LNCaP clone FGC (cell line): ENCODE measurements at regions not wholly inside any gene's neighbourhood (a gene's known extent, or its start where the extent isn't known, plus 50 kb on each side); places are given as distances from the start of the nearest gene placed in this dataset.

Experiments used
- DNase-seq: peaks from one replicate; pipeline ENCODE4 v3.0.0-alpha.2; 2011; ENCODE audit warnings: low read depth
- H3K4me3 ChIP-seq: 2 replicates; pipeline ENCODE4 v1.5.1; 2011; ENCODE audit warnings: mild to moderate bottlenecking, low read depth, low read length, control low read depth
- TF ChIP-seq, protein P1 (sequence below): IDR thresholded peaks from 2 replicates; pipeline ENCODE4 v1.5.1; 2012; ENCODE audit warnings: mild to moderate bottlenecking; ENCODE audit not compliant: control insufficient read depth, insufficient read depth; ENCODE audit errors: extremely low read depth

DNA sequence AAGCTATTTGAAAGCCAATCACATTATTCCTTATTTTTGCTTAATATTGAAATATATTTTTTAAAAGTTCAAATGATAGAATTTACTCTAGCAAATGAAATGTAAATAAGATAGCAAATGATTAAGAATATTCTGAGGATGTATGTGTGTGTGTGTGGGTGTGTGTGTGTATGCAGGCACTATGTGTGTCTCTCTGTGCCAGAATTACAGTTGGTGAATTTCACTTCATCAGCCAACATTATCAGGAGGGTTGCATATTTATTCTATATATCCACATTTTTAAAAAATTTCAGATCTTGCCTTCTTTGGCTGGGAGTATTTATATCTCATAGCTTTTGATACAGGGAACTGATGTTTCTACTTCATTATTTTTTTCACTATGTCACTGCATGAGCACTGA lies 274.9 kb upstream of the SOX5 start:
- TF ChIP-seq, protein P1, sequence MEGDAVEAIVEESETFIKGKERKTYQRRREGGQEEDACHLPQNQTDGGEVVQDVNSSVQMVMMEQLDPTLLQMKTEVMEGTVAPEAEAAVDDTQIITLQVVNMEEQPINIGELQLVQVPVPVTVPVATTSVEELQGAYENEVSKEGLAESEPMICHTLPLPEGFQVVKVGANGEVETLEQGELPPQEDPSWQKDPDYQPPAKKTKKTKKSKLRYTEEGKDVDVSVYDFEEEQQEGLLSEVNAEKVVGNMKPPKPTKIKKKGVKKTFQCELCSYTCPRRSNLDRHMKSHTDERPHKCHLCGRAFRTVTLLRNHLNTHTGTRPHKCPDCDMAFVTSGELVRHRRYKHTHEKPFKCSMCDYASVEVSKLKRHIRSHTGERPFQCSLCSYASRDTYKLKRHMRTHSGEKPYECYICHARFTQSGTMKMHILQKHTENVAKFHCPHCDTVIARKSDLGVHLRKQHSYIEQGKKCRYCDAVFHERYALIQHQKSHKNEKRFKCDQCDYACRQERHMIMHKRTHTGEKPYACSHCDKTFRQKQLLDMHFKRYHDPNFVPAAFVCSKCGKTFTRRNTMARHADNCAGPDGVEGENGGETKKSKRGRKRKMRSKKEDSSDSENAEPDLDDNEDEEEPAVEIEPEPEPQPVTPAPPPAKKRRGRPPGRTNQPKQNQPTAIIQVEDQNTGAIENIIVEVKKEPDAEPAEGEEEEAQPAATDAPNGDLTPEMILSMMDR: no peak
- no peak for DNase-seq
- H3K4me3 ChIP-seq: no peak overlapping the region

- no peak for DNase-seq
- TF ChIP-seq, protein P1: no peak
- no peak overlapping the region for H3K4me3 ChIP-seq
These were observed 274.5 kb upstream of the SOX5 start for GRCh38 chr12:24223926-24224325.

DNA sequence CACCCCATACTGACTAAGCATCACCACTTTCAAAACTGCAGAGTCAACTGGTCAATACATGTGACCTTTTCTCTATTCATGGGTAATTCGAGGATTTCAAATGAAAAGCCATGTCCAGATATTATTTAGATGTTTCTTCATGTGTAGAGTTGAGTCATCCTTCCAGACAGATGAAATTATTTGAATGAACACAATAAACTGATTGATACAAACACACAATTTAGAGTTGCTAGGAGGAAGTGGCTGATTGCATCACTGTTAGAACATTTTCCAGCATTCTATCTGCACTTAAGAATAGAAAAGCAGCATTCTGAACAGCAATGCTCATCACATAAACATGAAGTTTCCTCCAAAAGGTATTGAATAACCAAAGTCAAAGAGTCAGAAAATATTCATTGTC lies 273.5 kb upstream of the SOX5 start:
- H3K4me3 ChIP-seq: no peak overlapping the region
- DNase-seq: no peak
- TF ChIP-seq, protein P1: no peak

GRCh38 chr12:24212496-24212895 lies 263.0 kb upstream of the SOX5 start:
- TF ChIP-seq, protein P1: no peak
- no peak overlapping the region for H3K4me3 ChIP-seq
- no peak for DNase-seq

DNA sequence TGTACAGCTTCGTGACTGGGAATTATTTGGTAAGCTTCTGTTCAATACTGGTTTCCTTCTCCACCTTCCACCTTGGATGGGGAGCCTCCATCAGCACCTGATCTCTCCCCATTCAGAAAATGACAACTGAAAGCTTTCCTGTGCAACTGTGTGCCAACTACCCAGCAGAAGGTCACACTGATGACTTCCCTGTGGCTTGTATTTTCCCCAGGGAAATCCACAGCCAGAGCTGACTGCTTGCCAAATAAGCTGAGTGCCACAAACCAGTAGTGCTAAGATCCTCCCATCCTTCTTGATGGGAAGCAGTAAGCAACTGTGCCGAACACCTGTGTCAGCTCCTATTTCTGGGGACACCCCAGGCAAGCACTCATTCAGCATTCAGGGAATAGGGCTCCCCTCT lies 257.2 kb upstream of the SOX5 start:
- no peak overlapping the region for H3K4me3 ChIP-seq
- DNase-seq: no peak
- TF ChIP-seq, protein P1: no peak

- TF ChIP-seq, protein P1: no peak
- DNase-seq: no peak
- no peak overlapping the region for H3K4me3 ChIP-seq
These were observed 251.9 kb upstream of the SOX5 start for GRCh38 chr12:24201258-24201970.

DNA sequence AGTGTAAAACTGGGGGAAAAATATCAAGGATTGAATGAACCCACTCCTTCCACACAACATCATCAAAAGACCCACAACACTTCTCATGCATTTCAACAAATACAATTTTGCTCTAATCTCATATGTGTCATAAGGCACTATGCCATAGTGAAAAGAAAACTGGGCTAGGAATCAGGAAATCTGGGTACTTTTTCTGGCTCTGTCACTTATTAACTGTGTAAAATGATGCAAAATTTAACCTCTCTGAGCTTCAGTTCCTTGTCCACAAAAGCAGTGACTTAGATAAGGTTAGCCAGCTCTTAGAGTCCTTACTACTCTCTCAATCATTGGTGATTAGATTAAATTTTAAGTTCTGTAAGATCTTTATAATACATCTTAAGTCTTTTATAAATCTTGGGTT lies 250.5 kb upstream of the SOX5 start:
- H3K4me3 ChIP-seq: no peak overlapping the region
- no peak for DNase-seq
- TF ChIP-seq, protein P1: no peak
